MM.1S (cell line): ENCODE measurements at regions not wholly inside any gene's neighbourhood (a gene's known extent, or its start where the extent isn't known, plus 50 kb on each side); places are given as distances from the start of the nearest gene placed in this dataset.

ENCODE experiments used
- DNase-seq: peaks from one replicate; pipeline ENCODE4 v3.0.0-alpha.2; 2015
- H2AFZ ChIP-seq: fragments of 300-600 bp; sonication (generic); 2 replicates; pipeline ENCODE4 v1.6.0; 2016; ENCODE audit warnings: antibody characterized with exemption, low read length
- H3F3A ChIP-seq: fragments of 300-600 bp; sonication (generic); 2 replicates; pipeline ENCODE4 v1.6.1; 2016; ENCODE audit warnings: mild to moderate bottlenecking, antibody characterized with exemption, low read length, moderate library complexity, mixed read lengths; ENCODE audit not compliant: insufficient read depth
- H3K27ac ChIP-seq: fragments of 300-600 bp; sonication (generic); 2 replicates; pipeline ENCODE4 v1.5.1; 2016; ENCODE audit warnings: mild to moderate bottlenecking, low read length
- H3K27me3 ChIP-seq: fragments of 300-600 bp; sonication (generic); replicated peaks from 2 replicates; pipeline ENCODE4 v1.6.0; 2016; ENCODE audit warnings: low read length; ENCODE audit not compliant: insufficient read depth
- H3K36me3 ChIP-seq: fragments of 300-600 bp; sonication (generic); replicated peaks from 2 replicates; pipeline ENCODE4 v1.6.1; 2016; ENCODE audit warnings: mild to moderate bottlenecking, low read length, mixed read lengths; ENCODE audit not compliant: insufficient read depth
- H3K4me1 ChIP-seq: fragments of 300-600 bp; sonication (generic); 2 replicates; pipeline ENCODE4 v1.6.1; 2016; ENCODE audit warnings: low read length, mixed read lengths
- H3K4me2 ChIP-seq: fragments of 300-600 bp; sonication (generic); 2 replicates; pipeline ENCODE4 v1.6.0; 2016; ENCODE audit warnings: low read depth, low read length
- H3K4me3 ChIP-seq: fragments of 300-600 bp; sonication (generic); 2 replicates; pipeline ENCODE4 v1.5.1; 2016; ENCODE audit warnings: low read length, mixed read lengths
- H3K79me2 ChIP-seq: fragments of 300-600 bp; sonication (generic); 2 replicates; pipeline ENCODE4 v1.6.1; 2016; ENCODE audit warnings: mixed run types, low read length, mixed read lengths
- H3K9ac ChIP-seq: fragments of 300-600 bp; sonication (generic); 2 replicates; pipeline ENCODE4 v1.6.1; 2016; ENCODE audit warnings: low read length, mixed read lengths
- H3K9me2 ChIP-seq: fragments of 300-600 bp; sonication (generic); replicated peaks from 2 replicates; pipeline ENCODE4 v1.6.1; 2016; ENCODE audit warnings: mild to moderate bottlenecking, low read length, mixed read lengths; ENCODE audit not compliant: insufficient read depth
- H3K9me3 ChIP-seq: fragments of 300-600 bp; sonication (generic); replicated peaks from 2 replicates; pipeline ENCODE4 v1.6.1; 2016; ENCODE audit warnings: mild to moderate bottlenecking, low read length, mixed read lengths; ENCODE audit not compliant: insufficient read depth
- H4K20me1 ChIP-seq: fragments of 300-600 bp; sonication (generic); 2 replicates; pipeline ENCODE4 v1.6.1; 2016; ENCODE audit warnings: mild to moderate bottlenecking, low read length, moderate library complexity, mixed read lengths; ENCODE audit not compliant: insufficient read depth
- EZH2 ChIP-seq: fragments of 300-600 bp; sonication (generic); optimal IDR thresholded peaks from 2 replicates; pipeline ENCODE3; 2017; ENCODE audit warnings: low read depth, mild to moderate bottlenecking, antibody characterized with exemption, low read length, mixed read lengths
- EZH2phosphoT487 ChIP-seq: fragments of 300-600 bp; sonication (generic); IDR thresholded peaks from 2 replicates; pipeline ENCODE4 v1.6.1; 2018; ENCODE audit warnings: antibody characterized with exemption, low read length
- TF ChIP-seq, protein P1 (sequence below): fragments of 300-600 bp; sonication (generic); IDR thresholded peaks from 2 replicates; pipeline ENCODE4 v1.5.1; 2016; ENCODE audit warnings: antibody characterized with exemption, low read length, mixed read lengths

DNA sequence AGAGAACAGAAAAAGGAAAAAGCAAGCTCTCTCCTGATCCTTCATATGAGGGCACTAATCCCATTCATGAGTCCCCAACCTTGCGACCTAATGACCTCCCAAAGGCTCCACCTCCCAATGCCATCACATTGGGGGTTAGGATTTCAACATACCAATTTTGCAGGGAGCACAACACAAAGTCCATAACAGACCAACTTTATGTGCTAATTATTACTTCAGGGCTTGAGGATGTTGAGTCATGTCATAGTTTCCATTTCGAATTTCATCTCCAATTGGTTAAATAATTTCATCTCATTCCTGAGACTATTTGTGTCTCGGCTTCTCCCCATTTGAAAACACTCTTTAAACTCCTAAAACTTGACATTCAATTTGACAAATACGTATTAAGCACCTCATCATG lies 69.9 kb upstream of the KLF7 start:
- DNase-seq, result no peak
- Histone ChIP-seq H3F3A (no peaks in the 10 kb centered on the region), H3K9me2 (no peaks in the 10 kb centered on the region), H3K27me3 (no peaks in the 10 kb centered on the region), H3K4me3 (no peak overlapping the region), H4K20me1 (no peaks in the 10 kb centered on the region), H3K79me2 (no peaks in the 10 kb centered on the region), H2AFZ (no peak overlapping the region), H3K4me1 (no peaks in the 10 kb centered on the region), H3K9me3 (no peaks in the 10 kb centered on the region), H3K4me2 (no peak overlapping the region), H3K36me3 (no peaks in the 10 kb centered on the region), H3K27ac (no peak overlapping the region), H3K9ac (no peak overlapping the region)
- no peak for TF ChIP-seq EZH2phosphoT487
- TF ChIP-seq EZH2, result no peak
- TF ChIP-seq, protein P1, sequence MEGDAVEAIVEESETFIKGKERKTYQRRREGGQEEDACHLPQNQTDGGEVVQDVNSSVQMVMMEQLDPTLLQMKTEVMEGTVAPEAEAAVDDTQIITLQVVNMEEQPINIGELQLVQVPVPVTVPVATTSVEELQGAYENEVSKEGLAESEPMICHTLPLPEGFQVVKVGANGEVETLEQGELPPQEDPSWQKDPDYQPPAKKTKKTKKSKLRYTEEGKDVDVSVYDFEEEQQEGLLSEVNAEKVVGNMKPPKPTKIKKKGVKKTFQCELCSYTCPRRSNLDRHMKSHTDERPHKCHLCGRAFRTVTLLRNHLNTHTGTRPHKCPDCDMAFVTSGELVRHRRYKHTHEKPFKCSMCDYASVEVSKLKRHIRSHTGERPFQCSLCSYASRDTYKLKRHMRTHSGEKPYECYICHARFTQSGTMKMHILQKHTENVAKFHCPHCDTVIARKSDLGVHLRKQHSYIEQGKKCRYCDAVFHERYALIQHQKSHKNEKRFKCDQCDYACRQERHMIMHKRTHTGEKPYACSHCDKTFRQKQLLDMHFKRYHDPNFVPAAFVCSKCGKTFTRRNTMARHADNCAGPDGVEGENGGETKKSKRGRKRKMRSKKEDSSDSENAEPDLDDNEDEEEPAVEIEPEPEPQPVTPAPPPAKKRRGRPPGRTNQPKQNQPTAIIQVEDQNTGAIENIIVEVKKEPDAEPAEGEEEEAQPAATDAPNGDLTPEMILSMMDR, result no peak

DNA sequence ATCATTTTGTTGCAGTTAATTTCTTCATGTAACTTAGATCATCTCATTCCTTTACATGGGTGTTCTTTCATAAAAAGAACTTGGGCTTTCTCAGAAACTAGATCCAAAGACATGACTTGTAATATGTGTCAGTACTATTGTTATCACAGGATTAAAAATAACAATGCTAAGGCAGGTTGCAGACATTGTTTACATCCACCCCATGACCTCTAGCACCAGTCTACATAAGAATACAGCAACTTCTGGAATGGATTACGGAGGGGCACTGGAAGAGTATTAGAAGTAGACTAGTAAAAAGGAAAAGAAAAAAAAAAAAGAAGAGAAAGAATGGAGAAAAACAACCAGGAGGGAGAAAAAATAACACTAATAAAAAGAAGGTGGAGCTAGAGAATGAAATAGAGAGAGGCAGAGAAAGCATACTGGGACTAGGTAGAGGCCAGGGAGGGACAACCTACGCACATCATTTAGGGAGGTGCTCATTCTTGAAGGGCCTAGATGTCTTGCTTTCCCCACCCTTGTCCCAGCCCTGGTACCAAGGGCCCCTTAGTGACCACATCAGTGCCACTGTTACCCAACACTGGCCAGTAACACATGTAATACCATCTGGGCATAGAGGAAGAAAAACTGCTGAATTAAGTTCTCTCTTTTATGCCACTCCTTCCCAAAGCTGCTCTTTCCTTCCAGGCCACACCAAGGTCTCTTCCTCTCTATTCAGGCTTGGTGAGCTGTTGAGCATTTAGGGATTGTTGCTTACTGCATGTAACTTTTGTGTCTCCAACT lies 70.6 kb upstream of the KLF7 start:
- Histone ChIP-seq H3K27me3 (no peaks in the 10 kb centered on the region), H3K9me3 (no peaks in the 10 kb centered on the region), H4K20me1 (no peaks in the 10 kb centered on the region), H3K9me2 (no peaks in the 10 kb centered on the region), H3K4me3 (no peak overlapping the region), H2AFZ (no peak overlapping the region), H3K36me3 (no peaks in the 10 kb centered on the region), H3K27ac (no peak overlapping the region), H3F3A (no peaks in the 10 kb centered on the region), H3K4me1 (no peaks in the 10 kb centered on the region), H3K79me2 (no peaks in the 10 kb centered on the region), H3K9ac (no peak overlapping the region), H3K4me2 (no peak overlapping the region)
- DNase-seq, result no peak
- TF ChIP-seq EZH2phosphoT487 (no peak), EZH2 (no peak)
- TF ChIP-seq, protein P1, result no peak

- no peaks in the 10 kb centered on the region for H3K79me2 ChIP-seq
- TF ChIP-seq, protein P1, result no peak
- no peak for TF ChIP-seq EZH2
- TF ChIP-seq EZH2phosphoT487, result no peak
- no peaks in the 10 kb centered on the region for H3K27me3 ChIP-seq
- no peak overlapping the region for H3K9ac ChIP-seq
- H3K4me1 ChIP-seq, result no peaks in the 10 kb centered on the region; the same call in 1 of the 2 replicates
- H4K20me1 ChIP-seq, result no peaks in the 10 kb centered on the region
- no peak overlapping the region for H3K4me3 ChIP-seq
- H3K4me2 ChIP-seq, result no peak overlapping the region
- H3K9me3 ChIP-seq, result no peaks in the 10 kb centered on the region
- H2AFZ ChIP-seq, result no peak overlapping the region
- no peak for DNase-seq
- no peaks in the 10 kb centered on the region for H3F3A ChIP-seq
- H3K36me3 ChIP-seq, result no peaks in the 10 kb centered on the region
- no peaks in the 10 kb centered on the region for H3K9me2 ChIP-seq
- no peak overlapping the region for H3K27ac ChIP-seq
Observed at GRCh38 chr2:207238831-207239701, 73.3 kb upstream of the KLF7 start.
